HUES48 (cell line): ENCODE measurements at regions not wholly inside any gene's neighbourhood (a gene's known extent, or its start where the extent isn't known, plus 50 kb on each side); places are given as distances from the start of the nearest gene placed in this dataset.
"Not testable (repeated sequence)": the region's sequence is repeated elsewhere in the genome, so short reads cannot be mapped to it uniquely, and the experiment has no call there.

Experiments
- H3K27ac ChIP-seq: one replicate; pipeline ENCODE4 v1.7.0; 2013; ENCODE audit warnings: low read depth, low read length, inconsistent platforms
- H3K27me3 ChIP-seq: 2 replicates; pipeline ENCODE4 v1.6.1; 2013; ENCODE audit warnings: mild to moderate bottlenecking, low read length; ENCODE audit not compliant: control insufficient read depth, insufficient read depth
- H3K36me3 ChIP-seq: 2 replicates; pipeline ENCODE4 v1.6.1; 2013; ENCODE audit warnings: low read length; ENCODE audit not compliant: control insufficient read depth, insufficient read depth
- H3K4me1 ChIP-seq: 2 replicates; pipeline ENCODE4 v1.6.1; 2013; ENCODE audit warnings: mild to moderate bottlenecking, low read length; ENCODE audit not compliant: control insufficient read depth, insufficient read depth
- H3K4me3 ChIP-seq: 2 replicates; pipeline ENCODE4 v1.5.1; 2013; ENCODE audit warnings: mild to moderate bottlenecking, low read depth, low read length
- H3K9ac ChIP-seq: 2 replicates; pipeline ENCODE4 v1.6.1; 2013; ENCODE audit warnings: mild to moderate bottlenecking, low read depth, low read length, moderate library complexity
- H3K9me3 ChIP-seq: 2 replicates; pipeline ENCODE4 v1.6.1; 2013; ENCODE audit warnings: low read length; ENCODE audit not compliant: control insufficient read depth, insufficient read depth

DNA sequence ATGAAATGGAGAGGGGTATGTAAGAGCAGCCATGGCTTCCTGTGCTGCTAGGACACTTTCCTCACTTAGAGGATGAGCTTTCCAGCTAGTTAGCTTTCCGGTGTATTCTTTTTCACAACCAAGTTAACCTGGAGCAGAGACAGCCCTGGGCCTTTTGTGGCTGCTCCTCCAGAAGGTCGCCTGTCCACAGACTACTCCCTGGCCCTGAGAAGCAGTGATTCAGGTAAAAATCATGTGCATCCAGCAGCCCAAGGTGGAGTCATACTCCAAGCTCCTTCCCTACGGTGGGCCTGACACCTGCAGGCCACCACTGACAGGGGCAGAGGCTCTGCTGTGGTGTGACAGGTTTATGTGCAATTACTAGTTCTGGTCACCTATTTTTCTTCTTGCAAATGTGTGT lies 187.2 kb downstream of the ANKRD30B start:
- no peaks in the 10 kb centered on the region for H3K27me3 ChIP-seq
- H3K4me3 ChIP-seq = no peak overlapping the region
- H3K9ac ChIP-seq = no peak overlapping the region
- H3K9me3 ChIP-seq = peaks cover 91% of the 10 kb centered on the region
- no peaks in the 10 kb centered on the region for H3K4me1 ChIP-seq
- no peaks in the 10 kb centered on the region for H3K36me3 ChIP-seq
- H3K27ac ChIP-seq = no peak overlapping the region

GRCh38 chr18:14936313-14936712 lies 188.3 kb downstream of the ANKRD30B start:
- H3K4me1 ChIP-seq = no peaks in the 10 kb centered on the region
- H3K27ac ChIP-seq = no peak overlapping the region
- H3K36me3 ChIP-seq = no peaks in the 10 kb centered on the region
- peaks cover 91% of the 10 kb centered on the region for H3K9me3 ChIP-seq
- H3K9ac ChIP-seq = no peak overlapping the region
- no peaks in the 10 kb centered on the region for H3K27me3 ChIP-seq
- no peak overlapping the region for H3K4me3 ChIP-seq

- Histone ChIP-seq H3K4me1 (no peaks in the 10 kb centered on the region), H3K36me3 (no peaks in the 10 kb centered on the region), H3K27ac (no peak overlapping the region), H3K27me3 (no peaks in the 10 kb centered on the region), H3K9me3 (peaks cover 92% of the 10 kb centered on the region), H3K4me3 (no peak overlapping the region), H3K9ac (no peak overlapping the region)
Observed at GRCh38 chr18:14937271-14937670, 189.3 kb downstream of the ANKRD30B start.

- Histone ChIP-seq H3K4me3 (no peak overlapping the region), H3K9ac (no peak overlapping the region), H3K9me3 (peaks cover 84% of the 10 kb centered on the region), H3K27me3 (no peaks in the 10 kb centered on the region), H3K27ac (no peak overlapping the region), H3K36me3 (no peaks in the 10 kb centered on the region), H3K4me1 (no peaks in the 10 kb centered on the region)
Observed at GRCh38 chr18:14939141-14939540, 191.2 kb downstream of the ANKRD30B start.

DNA sequence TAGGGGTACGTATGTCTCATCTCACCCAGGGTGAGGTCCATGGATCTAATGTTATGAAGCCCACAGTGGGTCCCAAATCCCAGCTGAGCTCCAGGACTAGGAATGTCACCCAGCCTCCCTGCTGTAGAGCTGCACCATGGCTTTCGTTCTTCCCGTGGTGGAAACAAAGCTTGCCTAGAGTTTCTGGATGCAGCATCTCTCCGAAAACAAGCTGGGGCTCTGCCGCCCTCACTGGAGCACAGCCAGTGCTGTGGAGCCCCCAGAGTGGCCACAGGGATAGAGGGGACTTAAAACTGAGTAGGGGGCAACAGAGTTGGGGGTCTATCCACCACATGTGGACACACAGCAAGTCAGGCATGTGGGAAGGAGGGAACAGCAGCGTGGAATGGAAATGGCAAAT lies 192.1 kb downstream of the ANKRD30B start:
- H3K9ac ChIP-seq, H3K36me3 ChIP-seq, H3K27me3 ChIP-seq, H3K4me1 ChIP-seq, H3K4me3 ChIP-seq, H3K27ac ChIP-seq: not testable (repeated sequence)
- peaks cover 80% of the 10 kb centered on the region for H3K9me3 ChIP-seq

- Histone ChIP-seq H3K36me3 (no peaks in the 10 kb centered on the region), H3K27me3 (no peaks in the 10 kb centered on the region), H3K9ac (no peak overlapping the region), H3K27ac (no peak overlapping the region), H3K4me3 (no peak overlapping the region), H3K9me3 (peaks cover 79% of the 10 kb centered on the region), H3K4me1 (no peaks in the 10 kb centered on the region)
Observed at GRCh38 chr18:14940735-14941134, 192.8 kb downstream of the ANKRD30B start.

- no peaks in the 10 kb centered on the region for H3K27me3 ChIP-seq
- H3K9me3 ChIP-seq = peaks cover 79% of the 10 kb centered on the region
- no peak overlapping the region for H3K4me3 ChIP-seq
- no peak overlapping the region for H3K9ac ChIP-seq
- H3K4me1 ChIP-seq = no peaks in the 10 kb centered on the region
- H3K36me3 ChIP-seq = no peaks in the 10 kb centered on the region
- no peak overlapping the region for H3K27ac ChIP-seq
Observed at GRCh38 chr18:14941256-14941655, 193.3 kb downstream of the ANKRD30B start.

DNA sequence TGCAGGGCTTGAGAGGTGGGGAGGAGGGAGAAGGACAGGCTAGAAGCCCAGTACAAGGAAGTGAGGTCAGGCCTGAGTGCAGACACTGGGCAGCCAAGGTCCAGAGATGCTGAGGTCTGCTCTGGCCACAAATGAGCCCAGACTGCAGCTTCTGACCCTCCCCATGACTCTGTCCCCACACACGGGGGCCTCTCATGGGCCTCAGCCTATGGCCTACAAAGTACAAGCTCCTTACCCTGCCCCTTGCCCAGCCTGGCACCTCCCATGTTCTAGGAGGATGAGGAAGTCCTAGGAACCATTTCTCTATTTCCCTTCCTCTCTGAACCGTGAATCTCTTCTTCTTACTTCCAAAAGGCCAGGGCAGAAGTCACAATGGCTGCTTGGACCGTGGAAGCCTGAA lies 193.8 kb downstream of the ANKRD30B start:
- Histone ChIP-seq H3K4me1 (no peaks in the 10 kb centered on the region), H3K9me3 (peaks cover 79% of the 10 kb centered on the region), H3K9ac (no peak overlapping the region), H3K27me3 (no peaks in the 10 kb centered on the region), H3K27ac (no peak overlapping the region), H3K36me3 (no peaks in the 10 kb centered on the region), H3K4me3 (no peak overlapping the region)

GRCh38 chr18:14942275-14942674 lies 194.3 kb downstream of the ANKRD30B start:
- H3K27ac ChIP-seq = no peak overlapping the region

GRCh38 chr18:14943486-14943885 lies 195.5 kb downstream of the ANKRD30B start:
- Histone ChIP-seq H3K27me3 (no peaks in the 10 kb centered on the region), H3K4me1 (no peaks in the 10 kb centered on the region), H3K36me3 (no peaks in the 10 kb centered on the region), H3K9ac (no peak overlapping the region), H3K27ac (no peak overlapping the region), H3K4me3 (no peak overlapping the region), H3K9me3 (peaks cover 74% of the 10 kb centered on the region)

More at GRCh38 chr18:14942275-14942674, 194.3 kb downstream of the ANKRD30B start:
- Histone ChIP-seq H3K4me3 (no peak overlapping the region), H3K9me3 (peaks cover 78% of the 10 kb centered on the region), H3K27me3 (no peaks in the 10 kb centered on the region), H3K4me1 (no peaks in the 10 kb centered on the region), H3K9ac (no peak overlapping the region), H3K36me3 (no peaks in the 10 kb centered on the region)

- Histone ChIP-seq H3K9ac (no peak overlapping the region), H3K27me3 (no peaks in the 10 kb centered on the region), H3K4me3 (no peak overlapping the region), H3K9me3 (peaks cover 69% of the 10 kb centered on the region), H3K36me3 (no peaks in the 10 kb centered on the region), H3K27ac (no peak overlapping the region), H3K4me1 (no peaks in the 10 kb centered on the region)
Observed at GRCh38 chr18:14943967-14944636, 196.1 kb downstream of the ANKRD30B start.
